Astrocyte (in vitro differentiated cells and primary cell): ENCODE measurements at regions not wholly inside any gene's neighbourhood (a gene's known extent, or its start where the extent isn't known, plus 50 kb on each side); places are given as distances from the start of the nearest gene placed in this dataset.

Experiments used
- CTCF ChIP-seq: IDR thresholded peaks from 2 replicates; pipeline ENCODE4 v1.5.1; 2011; ENCODE audit warnings: low read depth, mild to moderate bottlenecking, inconsistent platforms, low read length, moderate library complexity; ENCODE audit not compliant: insufficient read depth
- EZH2 ChIP-seq: IDR thresholded peaks from 2 replicates; pipeline ENCODE4 v1.6.1; 2012; ENCODE audit warnings: mild to moderate bottlenecking, low read length, inconsistent platforms; ENCODE audit not compliant: insufficient read depth

GRCh38 chr12:59036347-59036746, 116.0 kb upstream of the LRIG3 start:
- no peak for TF ChIP-seq CTCF
- no peak for TF ChIP-seq EZH2
